ENCODE measurements at regions not wholly inside any gene's neighbourhood (a gene's known extent, or its start where the extent isn't known, plus 50 kb on each side); places are given as distances from the start of the nearest gene placed in this dataset.

DNA sequence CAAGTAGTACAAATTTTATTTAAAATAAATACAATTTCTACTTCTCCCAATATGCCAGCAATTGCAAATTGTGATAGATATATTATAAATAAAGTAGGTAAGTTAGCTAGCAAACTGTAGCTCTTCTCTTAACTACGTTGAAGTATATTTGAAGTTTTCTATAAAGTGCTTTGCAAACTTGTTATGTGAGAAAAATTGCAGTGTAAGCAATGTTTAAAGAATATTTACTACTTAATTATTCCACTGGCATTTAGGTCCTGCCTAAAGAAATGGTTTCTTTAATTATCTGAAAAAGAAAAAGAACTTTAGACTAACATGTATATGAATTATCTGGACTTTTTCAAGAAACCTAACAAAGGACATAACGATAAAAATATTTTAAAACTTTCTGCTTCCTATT is 1350.0 kb upstream of the CDH9 start:
- DNase-seq (ENCODE audit: low read depth): no peak
- H3K4me3 ChIP-seq (ENCODE audit: control insufficient read depth, low read depth, low read length): no peak overlapping the region
- TF ChIP-seq CTCF (IDR thresholded peaks at IDR 0.05; ENCODE audit: control insufficient read depth, insufficient read depth, low read depth, low read length, missing control alignments): no peak

DNA sequence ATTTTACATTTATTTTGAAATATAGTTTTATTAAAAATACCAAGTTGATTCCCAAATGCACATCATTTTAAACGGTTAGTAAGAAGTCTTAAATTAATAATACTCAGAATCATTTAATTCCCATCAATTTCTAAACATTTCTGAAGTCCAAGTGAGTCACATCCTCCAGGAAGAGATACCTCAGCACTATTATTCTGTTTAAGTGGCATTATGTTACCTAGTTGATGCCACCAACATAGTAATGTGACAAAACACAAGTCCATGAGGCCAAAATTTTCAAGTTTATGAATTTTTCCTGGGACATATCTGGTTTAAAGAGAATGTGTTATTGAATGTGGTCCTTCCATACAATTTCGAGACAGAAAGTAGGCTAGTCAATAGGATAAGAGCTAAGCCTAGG is 1348.3 kb upstream of the CDH9 start:
- no peak for DNase-seq (ENCODE audit: low read depth)
- no peak for TF ChIP-seq CTCF (IDR thresholded peaks at IDR 0.05; ENCODE audit: control insufficient read depth, insufficient read depth, low read depth, low read length, missing control alignments)
- no peak overlapping the region for H3K4me3 ChIP-seq (ENCODE audit: control insufficient read depth, low read depth, low read length)

DNA sequence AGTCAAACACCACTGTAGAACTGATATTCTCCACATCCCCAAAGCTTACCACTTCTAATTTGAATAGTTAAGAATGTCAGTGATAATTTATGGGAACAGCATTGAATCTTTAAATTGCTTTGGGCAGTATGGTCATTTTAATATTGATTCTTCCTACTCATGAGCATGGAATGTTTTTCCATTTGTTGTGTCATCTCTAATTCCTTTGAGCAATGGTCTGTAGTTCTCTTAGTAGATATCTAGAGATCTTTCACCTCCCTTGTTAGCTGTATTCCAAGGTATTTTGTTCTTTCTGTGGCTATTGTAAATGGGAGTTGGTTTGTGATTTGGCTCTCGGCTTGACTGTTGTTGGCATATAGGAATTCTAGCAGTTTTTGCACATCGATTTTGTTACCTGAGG is 1341.8 kb upstream of the CDH9 start:
- no peak for TF ChIP-seq CTCF (IDR thresholded peaks at IDR 0.05; ENCODE audit: control insufficient read depth, insufficient read depth, low read depth, low read length, missing control alignments)
- no peak for DNase-seq (ENCODE audit: low read depth)

DNA sequence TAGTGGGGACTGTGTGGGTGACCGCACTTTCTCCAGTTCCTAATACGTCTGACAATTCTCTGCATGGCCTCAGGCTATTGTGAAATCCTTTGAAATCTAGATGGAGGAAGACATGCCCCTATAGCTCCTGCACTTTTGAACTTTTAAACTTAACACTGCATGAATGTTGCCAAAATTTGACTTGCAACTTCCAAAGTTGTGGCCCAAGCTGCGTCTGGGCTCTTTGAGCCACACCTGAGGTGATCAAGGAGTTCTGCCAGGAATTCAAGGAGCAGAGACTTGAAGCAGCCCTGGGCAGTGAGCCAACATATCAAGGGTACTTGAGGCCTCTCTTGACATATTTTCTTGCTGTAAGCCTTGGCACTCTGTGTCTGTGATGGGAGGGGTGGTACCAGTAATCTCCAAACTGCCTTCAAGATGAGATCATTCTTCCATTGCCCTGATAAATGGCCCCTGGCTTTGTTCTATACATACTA is 1336.1 kb upstream of the CDH9 start:
- no peak for DNase-seq (ENCODE audit: low read depth)
- no peak overlapping the region for H3K4me3 ChIP-seq (ENCODE audit: control insufficient read depth, low read depth, low read length)
- TF ChIP-seq CTCF (IDR thresholded peaks at IDR 0.05; ENCODE audit: control insufficient read depth, insufficient read depth, low read depth, low read length, missing control alignments): no peak

More for the DNA sequence above, 1341.8 kb upstream of the CDH9 start:
- no peak overlapping the region for H3K4me3 ChIP-seq (ENCODE audit: control insufficient read depth, low read depth, low read length)

DNA sequence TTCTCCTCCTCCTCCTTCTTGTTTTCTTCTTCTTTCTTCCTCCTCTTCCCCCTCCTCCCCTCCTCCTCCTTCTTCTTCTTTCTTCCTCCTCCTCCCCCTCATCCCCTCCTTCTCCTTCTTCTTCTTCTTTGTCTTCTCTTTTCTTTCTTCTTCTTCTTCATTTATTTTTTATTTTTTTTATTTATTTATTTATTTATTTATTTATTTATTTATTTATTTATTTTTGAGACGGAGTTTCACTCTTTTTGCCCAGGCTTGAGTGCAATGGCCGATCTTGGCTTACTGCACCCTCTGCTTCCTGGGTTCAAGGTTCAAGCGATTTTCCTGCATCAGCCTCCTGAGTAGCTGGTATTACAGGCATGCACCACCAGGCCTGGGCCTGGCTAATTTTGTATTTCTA is 1332.5 kb upstream of the CDH9 start:
- no peak for TF ChIP-seq CTCF (IDR thresholded peaks at IDR 0.05; ENCODE audit: control insufficient read depth, insufficient read depth, low read depth, low read length, missing control alignments)

DNA sequence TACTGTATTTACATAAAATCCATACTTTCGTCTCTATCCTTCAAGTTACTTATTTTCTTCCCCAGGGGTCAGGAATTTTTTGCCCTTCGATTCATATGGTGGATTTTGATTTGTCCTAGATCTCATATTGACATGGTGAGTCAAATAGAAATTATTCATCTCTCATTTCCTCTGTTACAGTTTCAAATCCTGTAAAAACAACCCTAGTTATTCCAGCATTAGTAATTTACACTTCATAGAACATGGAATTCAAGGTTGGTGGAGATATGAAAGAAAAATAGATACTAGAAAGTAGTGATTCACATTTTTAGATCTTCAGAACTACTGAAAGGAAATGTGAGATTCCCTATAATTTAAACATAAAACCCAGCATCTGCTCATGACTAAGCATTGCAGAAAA is 1331.0 kb upstream of the CDH9 start:
- no peak for TF ChIP-seq CTCF (IDR thresholded peaks at IDR 0.05; ENCODE audit: control insufficient read depth, insufficient read depth, low read depth, low read length, missing control alignments)
- DNase-seq (ENCODE audit: low read depth): no peak
- no peak overlapping the region for H3K4me3 ChIP-seq (ENCODE audit: control insufficient read depth, low read depth, low read length)

More for the DNA sequence above, 1332.5 kb upstream of the CDH9 start:
- no peak overlapping the region for H3K4me3 ChIP-seq (ENCODE audit: control insufficient read depth, low read depth, low read length)
- no peak for DNase-seq (ENCODE audit: low read depth)

GRCh38 chr5:28355831-28356230 is 1317.4 kb upstream of the CDH9 start:
- no peak for TF ChIP-seq CTCF (IDR thresholded peaks at IDR 0.05; ENCODE audit: control insufficient read depth, insufficient read depth, low read depth, low read length, missing control alignments)

More at GRCh38 chr5:28355831-28356230, 1317.4 kb upstream of the CDH9 start:
- no peak overlapping the region for H3K4me3 ChIP-seq (ENCODE audit: control insufficient read depth, low read depth, low read length)
- DNase-seq (ENCODE audit: low read depth): no peak

Measured in AG09309 (cell line).